HG03175 (cell line): ENCODE measurements at regions not wholly inside any gene's neighbourhood (a gene's known extent, or its start where the extent isn't known, plus 50 kb on each side); places are given as distances from the start of the nearest gene placed in this dataset.

Experiments used
- ATAC-seq: cut with Tn5 transposase; IDR thresholded peaks from one replicate; pipeline ENCODE4 v1.9.1; 2021; ENCODE audit warnings: mild to moderate bottlenecking, moderate library complexity; ENCODE audit not compliant: unreplicated experiment

- ATAC-seq = no peak
Observed at GRCh38 chr10:21069929-21070700, 173.0 kb upstream of the NEBL start.

- ATAC-seq = no peak
Observed at GRCh38 chr10:21069278-21069677, 172.2 kb upstream of the NEBL start.

GRCh38 chr10:21068026-21068656 lies 171.0 kb upstream of the NEBL start:
- no peak for ATAC-seq

GRCh38 chr10:21065621-21066248 lies 168.6 kb upstream of the NEBL start:
- ATAC-seq = no peak

- no peak for ATAC-seq
Observed at GRCh38 chr10:21061982-21062381, 164.9 kb upstream of the NEBL start.

- ATAC-seq = no peak
Observed at GRCh38 chr10:21061184-21061583, 164.1 kb upstream of the NEBL start.

DNA sequence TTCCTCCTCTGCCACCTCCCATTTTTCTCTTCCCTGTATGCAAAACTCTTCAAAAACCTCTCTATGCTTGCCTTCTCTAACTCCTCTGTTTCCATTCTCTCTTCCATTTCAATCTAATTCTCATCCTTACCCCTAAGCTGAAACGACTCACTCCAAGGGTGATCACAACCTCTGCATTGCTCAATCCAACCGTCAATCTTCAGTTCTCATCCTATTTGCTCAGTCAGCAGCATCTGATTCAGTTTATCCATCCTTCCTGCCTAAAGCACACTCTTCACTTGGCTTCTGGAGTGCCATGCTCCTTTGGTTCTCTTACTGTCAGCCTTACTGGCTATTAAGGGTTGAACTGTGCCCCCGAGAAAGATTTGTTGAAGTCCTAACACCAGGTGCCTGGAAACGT lies 163.5 kb upstream of the NEBL start:
- ATAC-seq = no peak

- ATAC-seq = no peak
Observed at GRCh38 chr10:21057989-21058388, 160.9 kb upstream of the NEBL start.

DNA sequence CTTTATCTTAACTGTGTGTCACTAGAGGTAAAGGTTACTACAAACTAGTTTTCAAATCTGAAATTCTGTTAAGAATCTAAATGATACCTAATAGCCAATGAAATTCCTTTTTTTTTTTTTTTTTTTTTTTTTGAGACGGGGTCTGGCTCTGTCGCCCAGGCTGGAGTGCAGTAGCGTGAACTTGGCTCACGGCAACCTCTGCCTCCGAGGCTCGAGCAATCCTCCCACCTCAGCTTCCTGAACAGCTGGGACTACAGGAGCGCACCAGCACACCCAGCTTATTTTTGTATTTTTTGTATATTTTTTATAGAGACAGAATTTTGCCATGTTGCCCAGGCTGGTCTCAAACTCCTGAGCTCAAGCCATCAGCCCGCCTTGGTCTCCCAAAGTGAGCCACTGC lies 160.3 kb upstream of the NEBL start:
- no peak for ATAC-seq

DNA sequence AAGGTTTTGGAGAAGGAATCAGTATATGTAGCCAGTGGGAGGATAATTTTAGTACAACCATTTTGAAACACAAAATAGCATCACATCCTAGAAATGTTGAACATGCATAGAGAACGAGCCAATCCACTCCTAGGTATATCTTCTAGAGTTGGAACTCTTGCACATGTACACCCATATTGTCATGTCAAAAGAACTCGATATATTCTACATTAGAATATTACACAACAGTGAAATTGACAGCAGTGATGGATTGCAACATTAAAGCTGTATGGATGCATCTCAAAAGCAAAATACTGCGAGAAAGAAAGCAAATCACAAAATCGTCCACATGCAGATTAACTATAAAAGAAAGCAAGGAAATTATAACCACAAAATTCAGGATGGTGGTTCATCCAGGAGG lies 159.3 kb upstream of the NEBL start:
- no peak for ATAC-seq

DNA sequence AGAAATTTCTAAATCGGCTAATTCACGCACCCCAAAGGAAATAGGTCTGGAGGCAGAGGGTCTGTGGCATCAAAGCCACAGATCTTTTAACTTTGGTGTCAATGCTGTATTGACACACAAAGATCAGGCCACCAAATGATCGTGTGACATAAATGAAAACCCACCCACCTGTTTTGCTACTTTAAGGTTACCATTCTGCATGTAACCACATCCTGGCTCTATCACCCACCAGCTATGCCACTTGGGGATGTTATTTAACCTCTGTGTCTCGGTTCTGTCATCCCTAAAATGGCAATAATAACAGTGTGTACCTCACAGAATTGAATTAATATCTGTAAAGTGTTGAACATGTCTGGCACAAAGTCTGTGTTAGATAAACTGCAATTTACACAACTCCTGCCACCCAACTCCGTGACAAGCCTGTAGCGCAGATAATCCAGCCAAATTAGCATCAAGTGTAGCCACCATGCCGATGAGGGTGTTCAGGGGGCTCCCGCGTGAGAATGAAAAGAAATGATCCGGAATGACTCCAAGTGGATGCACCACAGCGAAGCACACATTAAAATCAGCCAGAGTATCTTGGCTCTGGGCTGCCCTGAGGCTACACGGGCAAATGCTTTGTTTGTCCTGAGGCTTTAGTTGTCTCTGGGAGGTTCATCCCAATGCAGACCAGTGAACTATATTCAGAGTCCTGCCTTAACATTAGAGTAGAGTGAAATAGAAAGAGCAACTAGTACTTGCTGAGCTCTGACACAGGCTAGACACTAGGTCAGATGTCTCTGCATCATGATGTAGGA lies 158.4 kb upstream of the NEBL start:
- no peak for ATAC-seq

- ATAC-seq = no peak
Observed at GRCh38 chr10:21053953-21054690, 157.0 kb upstream of the NEBL start.

GRCh38 chr10:21052709-21053104 lies 155.6 kb upstream of the NEBL start:
- no peak for ATAC-seq

DNA sequence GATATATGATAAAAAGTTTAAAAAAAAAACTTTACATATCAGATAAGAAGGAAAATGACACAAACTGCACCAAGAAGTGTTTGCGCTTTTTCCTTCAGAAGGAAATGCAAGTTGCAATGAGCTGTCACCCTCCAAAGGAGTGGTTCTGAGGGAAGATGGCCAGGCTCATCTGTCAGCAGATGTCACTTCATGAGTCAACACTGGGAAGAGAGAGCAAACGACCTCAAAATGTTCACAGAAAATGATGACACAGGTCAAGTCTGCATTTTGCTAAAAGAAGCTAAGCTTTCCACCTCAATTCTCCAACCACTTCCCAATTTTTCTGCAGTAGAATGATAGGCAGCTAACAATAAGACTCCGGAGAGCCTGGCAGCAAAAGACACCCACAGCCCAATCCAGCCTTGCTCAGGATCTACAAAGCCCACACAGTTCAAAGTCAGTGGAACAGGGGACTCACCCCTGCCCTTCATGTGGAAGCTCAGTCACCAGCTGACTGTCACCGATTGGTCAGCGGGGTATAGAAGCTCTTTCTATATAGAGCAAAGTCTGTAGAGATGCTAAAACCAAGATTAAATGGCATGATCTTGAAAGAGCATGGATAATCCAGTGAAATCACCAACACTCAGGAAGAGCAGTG lies 155.1 kb upstream of the NEBL start:
- ATAC-seq = no peak

GRCh38 chr10:21049482-21049881 lies 152.4 kb upstream of the NEBL start:
- no peak for ATAC-seq

- no peak for ATAC-seq
Observed at GRCh38 chr10:21048068-21048467, 151.0 kb upstream of the NEBL start.

DNA sequence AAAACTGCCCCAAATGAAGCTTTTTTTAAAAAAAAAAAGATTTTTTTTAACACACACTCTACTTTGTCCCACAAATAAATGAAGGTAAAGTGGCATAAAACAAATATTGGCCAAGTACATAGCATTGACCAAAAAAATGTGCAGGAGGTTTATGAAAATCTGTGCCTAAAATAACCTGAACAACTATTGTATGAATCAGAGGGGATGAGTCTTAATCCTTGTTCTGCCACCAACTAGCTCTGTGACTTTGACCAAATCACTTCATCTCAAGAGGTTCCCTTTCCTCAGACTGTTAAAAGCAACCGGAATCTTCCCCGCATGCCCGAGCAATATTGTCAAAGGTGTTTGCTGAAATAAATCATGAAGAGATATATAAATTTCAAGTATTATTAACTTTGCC lies 150.4 kb upstream of the NEBL start:
- ATAC-seq = no peak

DNA sequence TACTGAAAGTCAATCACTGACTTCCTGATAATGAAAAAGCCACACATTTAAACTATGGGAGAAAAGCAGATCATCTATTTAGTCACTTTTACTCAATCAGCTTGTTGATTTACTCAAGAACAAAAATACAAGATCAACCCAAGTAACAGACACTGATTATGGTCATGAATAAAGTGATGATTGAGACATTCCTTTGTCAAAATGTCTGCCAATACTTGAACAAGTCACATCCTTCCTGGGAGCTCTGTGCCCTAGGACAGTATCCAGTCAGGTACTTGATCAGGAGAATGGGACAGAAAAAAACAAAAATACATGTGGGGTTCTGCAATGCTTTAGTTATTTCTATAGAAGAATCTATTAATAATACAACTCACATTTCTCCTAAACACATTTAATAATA lies 150.0 kb upstream of the NEBL start:
- no peak for ATAC-seq

- ATAC-seq = no peak
Observed at GRCh38 chr10:21043044-21043443, 145.9 kb upstream of the NEBL start.

- no peak for ATAC-seq
Observed at GRCh38 chr10:21042536-21042935, 145.4 kb upstream of the NEBL start.
